ENCODE measurements at regions not wholly inside any gene's neighbourhood (a gene's known extent, or its start where the extent isn't known, plus 50 kb on each side); places are given as distances from the start of the nearest gene placed in this dataset.

DNA sequence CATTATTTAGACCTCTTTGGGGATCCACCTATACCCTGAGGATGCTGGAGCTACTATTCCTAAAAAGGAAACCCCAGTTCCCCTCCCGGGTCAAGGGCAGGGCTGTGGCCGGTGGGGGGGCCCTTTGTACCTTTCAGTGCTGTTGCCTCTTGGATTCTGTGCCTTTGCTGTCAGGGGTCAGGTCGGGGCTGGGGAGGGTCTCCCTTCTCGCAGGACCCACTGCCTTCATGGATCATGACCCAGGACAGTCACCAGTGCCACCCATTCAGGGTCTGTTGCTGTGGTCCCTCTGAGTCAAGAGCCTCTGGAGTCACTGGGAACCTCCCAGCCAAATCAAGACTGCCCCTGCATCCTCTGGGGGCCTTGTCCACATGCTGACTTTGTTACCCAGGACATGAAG lies 78.1 kb upstream of the CCND1 start (continued):
- TF ChIP-seq E2F8 (IDR thresholded peaks at IDR 0.05; ENCODE audit: low read depth, partially characterized antibody): no peak

DNA sequence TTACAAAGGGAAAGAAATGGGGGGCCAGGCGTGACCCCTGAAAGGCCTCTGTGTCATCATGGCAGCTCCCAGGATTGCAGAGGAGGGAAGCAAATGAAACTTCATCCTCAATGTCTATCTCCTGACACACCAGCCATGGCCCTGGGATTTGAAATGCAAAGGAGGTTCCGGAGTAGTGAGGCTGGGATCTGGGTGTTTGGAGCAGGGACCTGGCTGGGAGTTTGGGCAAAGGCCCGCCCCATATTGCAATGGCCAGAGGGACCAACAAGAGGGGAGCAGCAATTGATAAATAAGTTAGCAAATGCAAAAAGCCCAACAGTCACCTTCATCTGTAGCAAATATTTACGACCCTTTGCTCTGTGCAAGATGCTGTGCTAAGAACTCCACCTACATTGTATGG lies 77.7 kb upstream of the CCND1 start:
- FAIRE-seq (no peak), DNase-seq (ENCODE audit: low read depth, low spot score) (no peak), ATAC-seq (no peak)
- Histone ChIP-seq H3K79me2 (ENCODE audit: control insufficient read depth, insufficient read depth, low read length) (no peaks in the 10 kb centered on the region), H3K4me1 (ENCODE audit: control insufficient read depth, insufficient read depth, low read length) (no peaks in the 10 kb centered on the region), H2AFZ (ENCODE audit: control insufficient read depth, low read depth, low read length) (no peak overlapping the region), H3K4me2 (ENCODE audit: control insufficient read depth, insufficient read depth) (no peak overlapping the region), H3K36me3 (ENCODE audit: control insufficient read depth in 2 of 2, insufficient read depth in 2 of 2, low read length in 1 of 2) (no peaks in the 10 kb centered on the region), H4K20me1 (ENCODE audit: control insufficient read depth, insufficient read depth) (no peaks in the 10 kb centered on the region), H3K9ac (ENCODE audit: control insufficient read depth, insufficient read depth, low read length) (no peak overlapping the region), H3K27ac (ENCODE audit: control insufficient read depth, insufficient read depth) (no peak overlapping the region), H3K9me3 (replicated peaks; ENCODE audit: control insufficient read depth, insufficient read depth, low read length) (no peaks in the 10 kb centered on the region; the same call in 2 of the 3 replicates), H3K4me3 (no peak overlapping the region), H3K27me3 (replicated peaks in 1 of 2; ENCODE audit: control insufficient read depth in 2 of 2, insufficient read depth in 2 of 2, low read length in 1 of 2) (no peaks in the 10 kb centered on the region; a peak in 1 of 4 replicates)
- TF ChIP-seq ZZZ3 (IDR thresholded peaks at IDR 0.05; ENCODE audit: control insufficient read depth, insufficient read length, low read depth): no peak
- TF ChIP-seq PML (IDR thresholded peaks at IDR 0.05; ENCODE audit: low read length): no peak
- no peak for TF ChIP-seq PAX5 (IDR thresholded peaks at IDR 0.05; ENCODE audit: borderline replicate concordance, low read depth, low read length)
- no peak for TF ChIP-seq SMARCA5 (IDR thresholded peaks at IDR 0.05)
- TF ChIP-seq ATF7 (IDR thresholded peaks at IDR 0.05; ENCODE audit: low read depth): no peak
- no peak for TF ChIP-seq BRCA1 (IDR thresholded peaks at IDR 0.05; ENCODE audit: low read depth, low read length)
- ChIA-PET CTCF (no interaction called here), RAD21 (ENCODE audit: unreplicated experiment) (no interaction called here), SMC1A (ENCODE audit: uncharacterized antibody, unreplicated experiment) (no interaction called here), POLR2A (no interaction called here)
- WGBS (ENCODE audit: insufficient coverage, insufficient replicate concordance, low lambda C conversion rate, missing lambda C conversion rate): 14% methylated on average over 4 of the region's 4 CpGs
- in situ Hi-C loops (cut with MboI): no loop called here
- intact Hi-C loops (cut with micrococcal nuclease; ENCODE audit: unreplicated experiment): no loop called here
- no TSS peak for BruUV-seq (replicated peaks)
